ENCODE measurements at regions not wholly inside any gene's neighbourhood (a gene's known extent, or its start where the extent isn't known, plus 50 kb on each side); places are given as distances from the start of the nearest gene placed in this dataset.

DNA sequence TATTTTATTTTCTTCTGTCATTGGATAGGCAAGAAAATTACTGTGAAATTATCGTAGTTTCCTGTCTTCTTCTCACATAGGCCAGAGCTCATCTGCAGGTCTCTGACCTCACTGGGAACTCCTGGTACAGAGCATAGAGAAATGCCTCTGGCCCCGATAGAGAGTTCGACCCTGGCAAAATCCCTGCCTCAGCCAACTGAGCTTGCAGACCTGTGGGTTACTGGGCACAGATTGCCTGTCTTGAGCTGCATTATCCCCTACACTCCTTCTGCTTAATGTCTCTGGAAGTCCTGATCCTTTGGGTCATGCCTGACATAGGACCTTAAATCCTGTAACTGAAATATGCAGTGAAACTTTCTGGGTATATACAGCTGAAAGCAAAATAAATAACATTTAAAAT is 439.3 kb upstream of the CTNND2 start:
- intact Hi-C loops (cut with DNase I), result no loop called here
- Histone ChIP-seq H3K27me3 (ENCODE audit: insufficient read depth in 3 of 3, low read length in 2 of 3) (no peaks in the 10 kb centered on the region), H3K4me3 (no peak overlapping the region), H3K27ac (no peak overlapping the region), H3K9me3 (no peaks in the 10 kb centered on the region), H3K36me3 (ENCODE audit: insufficient read depth in 1 of 2, low read depth in 1 of 2) (no peaks in the 10 kb centered on the region), H3K4me1 (no peaks in the 10 kb centered on the region)
- DNase-seq (no peak), ATAC-seq (no peak)
- TF ChIP-seq, protein P1, sequence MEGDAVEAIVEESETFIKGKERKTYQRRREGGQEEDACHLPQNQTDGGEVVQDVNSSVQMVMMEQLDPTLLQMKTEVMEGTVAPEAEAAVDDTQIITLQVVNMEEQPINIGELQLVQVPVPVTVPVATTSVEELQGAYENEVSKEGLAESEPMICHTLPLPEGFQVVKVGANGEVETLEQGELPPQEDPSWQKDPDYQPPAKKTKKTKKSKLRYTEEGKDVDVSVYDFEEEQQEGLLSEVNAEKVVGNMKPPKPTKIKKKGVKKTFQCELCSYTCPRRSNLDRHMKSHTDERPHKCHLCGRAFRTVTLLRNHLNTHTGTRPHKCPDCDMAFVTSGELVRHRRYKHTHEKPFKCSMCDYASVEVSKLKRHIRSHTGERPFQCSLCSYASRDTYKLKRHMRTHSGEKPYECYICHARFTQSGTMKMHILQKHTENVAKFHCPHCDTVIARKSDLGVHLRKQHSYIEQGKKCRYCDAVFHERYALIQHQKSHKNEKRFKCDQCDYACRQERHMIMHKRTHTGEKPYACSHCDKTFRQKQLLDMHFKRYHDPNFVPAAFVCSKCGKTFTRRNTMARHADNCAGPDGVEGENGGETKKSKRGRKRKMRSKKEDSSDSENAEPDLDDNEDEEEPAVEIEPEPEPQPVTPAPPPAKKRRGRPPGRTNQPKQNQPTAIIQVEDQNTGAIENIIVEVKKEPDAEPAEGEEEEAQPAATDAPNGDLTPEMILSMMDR (IDR thresholded peaks at IDR 0.05), result no peak
- WGBS, 3 donors, result 51 to 55% (median 53%) methylated on average over 3 of the region's 3 CpGs

DNA sequence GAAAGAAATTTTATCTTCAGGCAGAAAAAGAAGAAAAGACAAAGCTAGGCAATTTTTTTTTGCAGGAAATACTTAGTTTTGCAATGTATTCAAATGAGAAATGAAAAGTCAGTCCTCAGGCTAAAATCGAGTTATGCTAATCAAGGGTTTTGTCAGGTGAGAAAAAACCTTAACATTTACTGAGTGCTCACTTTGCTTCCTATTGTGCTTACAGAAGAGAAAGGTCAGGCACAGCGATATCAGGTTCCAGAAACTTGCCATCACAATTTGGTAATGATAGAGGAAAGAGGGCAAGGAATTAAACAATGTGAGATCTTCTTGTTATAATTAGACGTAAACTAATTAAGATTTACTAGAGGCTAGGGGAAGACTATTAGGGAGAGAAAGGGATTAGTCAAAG is 431.7 kb upstream of the CTNND2 start:
- DNase-seq (no peak), ATAC-seq (no peak)
- WGBS, 3 donors, result 44 to 49% (median 46%) methylated on average over 3 of the region's 3 CpGs
- Histone ChIP-seq H3K4me1 (no peaks in the 10 kb centered on the region), H3K4me3 (no peak overlapping the region), H3K36me3 (ENCODE audit: insufficient read depth in 1 of 2, low read depth in 1 of 2) (no peaks in the 10 kb centered on the region), H3K27ac (no peak overlapping the region), H3K9me3 (no peaks in the 10 kb centered on the region), H3K27me3 (ENCODE audit: insufficient read depth in 3 of 3, low read length in 2 of 3) (no peaks in the 10 kb centered on the region)
- TF ChIP-seq, protein P1 (IDR thresholded peaks at IDR 0.05), result no peak
- intact Hi-C loops (cut with DNase I), result no loop called here

DNA sequence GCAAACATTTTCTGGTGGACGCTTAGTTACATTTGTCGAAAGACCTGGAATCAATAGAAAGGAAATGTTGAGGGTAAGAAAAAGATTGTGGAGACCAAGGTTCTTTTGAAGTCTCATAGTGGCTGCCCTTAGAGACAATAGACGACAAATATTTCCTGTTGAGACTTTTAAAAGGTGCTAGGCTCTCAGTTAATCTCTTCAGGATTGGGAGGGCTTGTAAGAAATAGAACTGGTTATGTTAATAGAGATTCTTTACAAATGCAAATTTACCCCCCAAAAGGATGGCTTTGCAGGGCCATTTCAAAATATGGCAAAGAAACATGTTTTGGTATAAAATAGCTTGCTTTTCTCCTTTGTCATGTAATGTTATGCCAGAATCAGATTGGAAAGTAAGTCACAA is 428.2 kb upstream of the CTNND2 start:
- intact Hi-C loops (cut with DNase I), result no loop called here
- Histone ChIP-seq H3K27ac (no peak overlapping the region), H3K36me3 (ENCODE audit: insufficient read depth in 1 of 2, low read depth in 1 of 2) (no peaks in the 10 kb centered on the region), H3K27me3 (ENCODE audit: insufficient read depth in 3 of 3, low read length in 2 of 3) (no peaks in the 10 kb centered on the region), H3K4me1 (no peaks in the 10 kb centered on the region), H3K9me3 (no peaks in the 10 kb centered on the region), H3K4me3 (no peak overlapping the region)
- DNase-seq, result no peak
- 25 to 38% (median 32%) methylated on average over 3 of the region's 3 CpGs for WGBS, 3 donors
- no peak for ATAC-seq
- TF ChIP-seq, protein P1 (IDR thresholded peaks at IDR 0.05), result no peak

DNA sequence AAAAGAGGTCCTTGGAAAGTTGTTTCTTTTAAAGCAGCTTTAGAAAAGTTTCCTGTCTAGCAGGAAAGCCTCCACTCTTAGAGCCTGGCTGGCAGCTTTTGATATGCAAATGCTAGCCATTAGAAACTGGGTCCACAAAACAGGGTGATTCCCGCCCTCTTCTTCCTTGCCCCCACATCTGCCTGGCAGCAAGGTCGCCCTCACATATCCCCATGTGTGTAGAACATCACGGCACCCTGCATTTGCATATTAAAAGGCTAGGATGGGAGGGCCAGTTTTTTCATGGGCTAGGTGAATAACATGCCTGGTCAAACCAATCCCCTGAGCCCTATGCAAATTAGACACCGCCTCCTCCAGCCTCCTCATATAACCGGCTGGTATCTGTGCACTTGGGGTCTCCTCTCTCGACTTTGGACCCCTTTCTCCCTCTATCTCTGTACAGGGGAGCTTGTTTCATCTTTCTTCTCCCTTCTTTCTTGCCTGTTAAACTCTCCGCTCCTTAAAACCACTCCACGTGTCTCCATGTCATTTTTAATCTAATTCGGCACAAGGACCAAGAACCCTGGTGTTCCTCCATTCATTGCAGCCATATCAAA is 426.8 kb upstream of the CTNND2 start:
- intact Hi-C loops (cut with DNase I), result no loop called here
- Histone ChIP-seq H3K27ac (no peak overlapping the region), H3K36me3 (ENCODE audit: insufficient read depth in 1 of 2, low read depth in 1 of 2) (no peaks in the 10 kb centered on the region), H3K4me3 (no peak overlapping the region), H3K4me1 (no peaks in the 10 kb centered on the region), H3K9me3 (peaks cover 5% of the 10 kb centered on the region), H3K27me3 (ENCODE audit: insufficient read depth in 3 of 3, low read length in 2 of 3) (no peaks in the 10 kb centered on the region)
- WGBS, 3 donors, result 54 to 58% (median 57%) methylated on average over 9 of the region's 9 CpGs
- no peak for DNase-seq
- TF ChIP-seq, protein P1 (IDR thresholded peaks at IDR 0.05), result no peak
- ATAC-seq, result no peak

DNA sequence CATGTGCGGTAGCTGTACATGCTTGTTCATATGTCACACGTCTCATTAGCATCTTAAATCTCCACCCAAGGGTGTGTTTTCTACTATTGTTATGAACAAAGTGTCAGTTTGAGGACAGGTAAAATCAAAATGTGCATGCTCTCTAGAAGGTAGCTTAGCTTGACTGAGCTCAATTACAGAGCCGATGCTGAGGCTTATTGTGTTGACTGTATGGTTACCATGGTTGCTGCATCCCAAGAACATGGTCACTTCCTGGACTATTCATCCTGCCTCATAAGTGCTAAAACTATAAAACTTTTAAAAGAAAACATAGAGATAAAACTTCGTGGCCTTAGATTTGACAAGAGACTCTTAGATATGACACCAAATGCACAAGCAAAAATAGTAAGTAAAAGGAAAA is 426.1 kb upstream of the CTNND2 start:
- Histone ChIP-seq H3K4me1 (no peaks in the 10 kb centered on the region), H3K27ac (no peak overlapping the region)
- intact Hi-C loops (cut with DNase I), result no loop called here

More for the DNA sequence above, 426.1 kb upstream of the CTNND2 start:
- TF ChIP-seq, protein P1 (IDR thresholded peaks at IDR 0.05), result no peak
- ATAC-seq, result no peak
- peaks cover 7% of the 10 kb centered on the region for H3K9me3 ChIP-seq
- H3K36me3 ChIP-seq (ENCODE audit: insufficient read depth in 1 of 2, low read depth in 1 of 2), result no peaks in the 10 kb centered on the region
- H3K4me3 ChIP-seq, result no peak overlapping the region
- no peaks in the 10 kb centered on the region for H3K27me3 ChIP-seq (ENCODE audit: insufficient read depth in 3 of 3, low read length in 2 of 3)
- no peak for DNase-seq
- 69 to 79% (median 73%) methylated on average over 4 of the region's 4 CpGs for WGBS, 3 donors
